GM18519 (cell line): ENCODE measurements at regions not wholly inside any gene's neighbourhood (a gene's known extent, or its start where the extent isn't known, plus 50 kb on each side); places are given as distances from the start of the nearest gene placed in this dataset.
A peak's percentile ranks its signal among the peaks of the same experiment; 100 is the strongest.

Source experiments
- ATAC-seq: cut with Tn5 transposase; IDR thresholded peaks from one replicate; pipeline ENCODE4 v1.9.1; 2021; ENCODE audit warnings: mild to moderate bottlenecking, moderate library complexity; ENCODE audit not compliant: unreplicated experiment, low FRiP score

DNA sequence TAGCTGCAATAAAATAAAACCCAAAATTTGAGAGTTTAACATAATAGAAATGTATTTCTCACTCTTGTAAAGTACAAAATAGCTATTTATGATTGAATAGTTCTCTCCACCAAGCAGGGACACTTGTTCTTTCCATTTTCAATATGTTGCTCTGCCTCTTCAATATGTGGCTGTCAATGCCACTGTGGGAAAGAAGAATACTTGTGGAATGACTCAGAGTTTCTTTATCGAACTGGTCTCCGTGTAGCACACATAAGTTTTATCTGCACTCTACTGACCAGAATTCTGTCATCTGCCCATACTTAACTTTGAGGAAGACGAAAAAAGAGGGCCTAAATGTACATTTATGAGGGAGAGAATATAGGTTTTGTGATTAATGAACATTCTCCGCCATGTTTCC is 256.9 kb downstream of the ATXN7L3B start:
- ATAC-seq: no peak

DNA sequence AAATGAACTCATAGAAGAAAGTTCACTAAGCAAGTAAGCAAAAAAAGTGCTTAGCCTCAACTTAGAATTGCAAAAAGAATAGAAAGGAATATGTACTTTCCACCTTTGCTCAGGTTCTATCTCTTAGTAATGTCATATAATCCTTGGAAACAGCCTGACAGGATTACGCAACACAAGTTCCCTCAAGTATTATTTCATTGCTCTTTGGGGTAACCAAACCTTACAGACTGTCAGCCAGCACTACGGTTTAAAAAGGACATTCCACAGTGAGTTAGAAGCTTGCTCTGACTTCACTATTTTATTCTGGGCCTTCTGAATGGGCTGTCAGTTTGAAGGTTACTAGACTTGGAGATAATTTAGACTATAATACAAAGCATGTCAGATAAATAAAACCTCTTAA is 264.0 kb downstream of the ATXN7L3B start:
- ATAC-seq: no peak

DNA sequence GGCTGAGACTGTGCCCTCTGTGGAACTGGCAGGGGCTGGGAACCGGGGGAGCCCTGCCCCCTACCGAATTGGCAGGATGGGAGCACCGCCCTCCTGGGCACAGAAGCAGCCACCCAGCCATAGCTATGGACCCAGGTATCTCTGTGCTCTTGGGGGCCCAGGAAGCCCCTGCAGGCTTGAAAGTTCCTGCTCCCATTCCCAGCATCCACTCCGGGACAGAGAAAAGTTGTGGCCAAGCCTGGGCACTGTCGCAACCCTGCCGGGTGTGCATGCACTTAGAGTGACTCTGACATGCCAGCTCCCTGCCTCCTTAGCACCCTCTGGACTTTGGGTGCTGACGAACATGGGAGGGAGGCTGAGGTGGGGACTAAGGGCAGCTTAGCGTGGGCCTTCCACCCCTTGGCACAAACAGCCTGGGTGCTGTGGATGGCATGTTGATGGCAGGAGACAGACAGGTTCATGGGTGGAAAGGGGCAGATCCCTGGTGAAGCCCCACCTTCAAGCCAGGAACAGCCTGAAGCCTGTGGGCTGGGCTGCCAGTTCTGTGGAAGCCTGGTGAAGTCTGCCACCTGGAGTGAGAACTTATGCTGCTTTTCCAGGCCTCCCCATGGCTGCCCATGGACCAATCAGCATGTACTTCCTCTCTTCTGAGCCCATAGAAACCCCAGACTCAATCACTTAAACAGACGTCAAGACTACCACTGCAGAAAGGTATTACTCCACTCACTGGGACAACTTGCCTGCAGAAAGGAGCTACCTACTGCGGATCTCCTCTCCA is 279.0 kb downstream of the ATXN7L3B start:
- ATAC-seq: no peak

DNA sequence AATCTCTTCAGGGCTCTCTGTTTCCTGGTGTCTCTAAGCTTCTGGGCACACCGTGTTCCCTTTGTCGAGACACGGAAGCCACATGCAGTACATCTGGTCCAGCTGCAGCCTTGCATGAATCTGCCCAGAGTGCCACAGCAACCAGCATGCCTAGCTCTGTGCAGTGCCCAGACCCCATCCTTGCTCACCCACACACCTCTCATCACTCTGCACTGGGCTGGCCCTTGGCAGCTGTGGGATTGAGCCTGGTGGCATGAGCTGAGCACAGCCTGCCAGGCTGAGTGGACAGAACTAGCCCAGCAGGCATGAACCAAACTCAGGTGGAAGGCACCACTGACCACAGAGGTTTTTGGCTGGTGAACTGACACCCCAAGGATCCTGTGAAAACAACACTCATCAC is 279.9 kb downstream of the ATXN7L3B start:
- no peak for ATAC-seq

DNA sequence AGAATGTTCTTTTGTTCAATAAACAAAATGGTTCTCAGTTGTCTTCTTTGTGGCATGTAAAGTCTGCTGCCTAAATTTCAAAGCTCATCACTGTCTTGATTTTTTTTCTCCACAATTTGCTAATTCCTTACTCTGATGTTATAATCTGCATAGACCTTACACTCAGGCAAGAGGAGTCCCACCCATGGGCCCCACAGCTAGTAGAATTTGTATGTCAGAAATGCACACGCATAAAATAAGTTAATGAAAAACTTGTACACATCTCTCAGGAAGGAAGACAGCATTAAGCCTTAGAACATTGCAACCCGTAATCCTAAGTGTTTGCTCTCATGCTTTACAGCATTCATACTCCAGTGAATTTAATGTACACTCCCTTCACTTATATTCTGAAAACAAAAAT is 280.8 kb downstream of the ATXN7L3B start:
- ATAC-seq: no peak

DNA sequence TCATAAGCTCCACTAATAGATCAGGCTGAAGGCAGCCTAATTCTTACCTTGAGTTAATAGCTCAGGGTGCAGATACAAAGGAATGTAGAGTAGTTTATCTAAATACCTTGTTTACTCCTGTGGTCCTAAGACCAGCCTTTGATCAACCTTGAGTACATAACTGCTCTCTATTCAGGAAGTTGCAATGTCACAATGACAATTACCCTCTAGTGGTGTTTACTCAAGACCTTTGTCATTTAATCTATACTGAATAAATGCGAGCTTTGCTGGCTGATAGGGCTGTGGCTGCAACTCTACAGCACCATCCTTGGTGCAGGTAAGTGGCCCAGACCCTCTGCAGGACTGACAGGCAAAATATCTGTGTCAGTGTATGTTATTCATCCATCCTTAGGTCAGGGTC is 282.7 kb downstream of the ATXN7L3B start:
- no peak for ATAC-seq

DNA sequence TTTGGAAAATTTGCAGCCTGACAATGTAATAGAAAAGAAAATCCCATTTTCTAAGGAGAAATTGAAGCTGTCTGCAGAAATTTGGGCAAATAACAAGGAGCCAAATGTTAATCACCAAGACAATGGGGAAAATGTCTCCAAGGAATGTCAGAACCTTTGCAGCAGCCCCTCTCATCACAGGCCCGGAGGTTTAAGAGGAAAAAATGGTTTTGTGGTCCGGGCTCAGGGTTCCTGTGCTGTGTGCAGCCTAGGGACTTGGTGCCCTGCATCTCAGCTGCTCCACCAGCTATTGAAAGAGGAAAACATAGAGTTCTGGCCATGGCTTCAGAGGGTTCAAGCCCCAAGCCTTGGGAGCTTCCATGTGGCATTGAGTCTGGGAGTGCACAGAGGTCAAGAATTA is 298.9 kb downstream of the ATXN7L3B start:
- ATAC-seq: no peak

DNA sequence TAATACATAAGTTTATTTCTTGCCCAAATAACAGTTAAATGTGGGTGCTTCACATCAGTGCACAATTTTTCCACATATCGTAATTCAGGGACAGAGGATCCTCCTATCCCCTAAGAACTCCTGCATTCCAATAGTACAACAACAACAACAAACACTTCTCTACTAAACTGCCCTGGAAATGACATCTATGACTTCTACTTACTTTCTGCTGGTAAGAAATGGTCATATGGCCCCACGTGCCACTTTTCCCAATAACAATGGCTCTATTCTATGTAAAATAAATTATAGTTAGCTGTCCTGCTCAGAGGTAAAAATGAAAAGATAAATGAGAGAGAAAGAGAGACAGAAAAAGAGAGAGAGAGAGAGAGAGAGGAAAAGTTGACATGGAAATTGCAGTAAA is 308.5 kb downstream of the ATXN7L3B start:
- no peak for ATAC-seq

DNA sequence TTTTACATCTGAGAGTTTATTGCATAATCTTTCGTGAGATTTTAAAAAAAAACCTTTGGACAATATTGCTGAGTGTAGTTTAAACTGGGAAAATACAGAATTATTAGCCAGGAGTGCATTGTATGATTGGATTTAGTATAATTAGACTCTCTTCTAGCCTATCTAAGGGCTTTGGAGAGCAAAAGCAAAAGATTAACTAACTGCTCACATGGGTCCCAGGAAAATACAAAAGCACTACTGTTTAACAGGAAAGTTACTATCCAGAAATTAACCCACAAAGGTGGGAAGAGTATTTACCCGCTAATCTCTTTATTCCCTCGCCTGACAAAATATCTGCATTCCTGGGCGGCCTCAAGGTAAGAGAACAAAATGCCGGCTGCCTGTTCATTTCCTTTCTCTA is 309.5 kb downstream of the ATXN7L3B start:
- no peak for ATAC-seq

DNA sequence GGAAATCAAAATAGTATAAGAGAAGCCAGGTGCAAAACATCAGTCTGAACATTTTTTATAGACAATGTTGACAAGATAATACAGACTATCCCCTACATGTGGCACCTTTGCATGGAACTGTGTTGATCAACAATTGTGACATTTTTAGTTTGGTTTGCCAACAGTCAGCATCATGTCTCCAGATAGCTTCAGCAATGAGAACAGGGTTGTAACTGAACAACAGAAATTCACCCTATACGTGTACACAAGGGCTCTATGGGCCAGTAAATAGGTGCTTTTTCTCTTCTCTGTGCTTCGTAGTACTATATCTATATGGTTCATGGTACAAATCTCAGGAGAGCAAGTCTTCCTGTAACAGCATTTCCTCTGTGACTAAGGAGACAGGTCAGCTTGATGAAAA is 310.4 kb downstream of the ATXN7L3B start:
- ATAC-seq: no peak

DNA sequence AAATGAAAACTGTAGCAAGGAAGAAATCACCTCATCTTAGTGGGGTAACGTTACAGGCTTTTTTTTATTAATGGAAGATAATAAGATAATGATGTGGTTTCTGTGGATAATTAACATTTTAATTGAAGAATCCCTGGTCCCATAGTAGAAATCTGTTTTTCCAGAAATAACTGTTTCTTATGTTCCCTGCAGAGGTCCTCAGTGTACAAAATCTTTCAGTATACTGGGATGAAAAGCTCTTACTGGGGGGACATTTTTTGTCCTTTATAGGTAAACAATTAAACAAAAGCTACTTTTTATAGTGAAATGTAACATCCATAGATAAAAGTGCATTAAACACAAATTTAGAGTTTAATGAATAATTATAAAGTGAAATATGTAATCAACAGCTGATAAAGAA is 312.2 kb downstream of the ATXN7L3B start:
- no peak for ATAC-seq

DNA sequence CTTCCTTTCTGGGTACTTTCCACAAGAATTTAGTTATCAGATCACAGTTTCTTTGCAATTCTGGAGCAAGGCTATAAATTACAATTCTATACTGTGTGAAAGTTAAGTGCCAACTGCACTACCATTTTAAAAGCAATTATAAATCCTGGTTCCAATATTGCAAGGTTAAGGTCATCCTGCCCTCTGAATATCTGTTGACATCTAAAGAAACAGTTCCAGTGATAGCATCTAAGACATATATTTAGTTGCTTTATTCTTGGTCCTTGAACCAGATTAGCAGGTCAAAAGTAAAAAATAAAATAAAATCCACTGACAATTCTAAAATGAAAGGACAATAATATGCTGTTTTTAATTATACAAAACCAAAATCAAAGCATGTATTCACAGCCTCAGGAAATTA is 334.2 kb downstream of the ATXN7L3B start:
- ATAC-seq: no peak

DNA sequence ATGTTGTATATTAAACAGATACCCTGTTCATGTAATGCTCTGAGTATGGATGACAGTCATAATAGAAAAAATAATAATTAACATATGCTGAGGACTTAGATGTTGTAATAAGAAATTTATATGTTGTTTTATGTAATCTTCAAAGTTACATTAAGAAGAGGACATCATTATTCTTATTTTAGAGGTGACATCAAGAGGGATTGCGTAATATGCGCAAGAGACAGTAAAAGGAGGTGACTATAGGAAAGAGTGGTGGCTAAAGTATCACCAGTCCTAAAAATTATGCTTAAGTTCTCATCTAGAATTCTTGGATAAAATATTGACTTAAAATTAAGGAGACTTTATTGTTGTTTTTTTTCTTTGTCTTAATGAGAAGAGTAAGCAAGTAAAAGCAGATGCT is 323.9 kb downstream of the KCNC2 start:
- ATAC-seq: no peak

DNA sequence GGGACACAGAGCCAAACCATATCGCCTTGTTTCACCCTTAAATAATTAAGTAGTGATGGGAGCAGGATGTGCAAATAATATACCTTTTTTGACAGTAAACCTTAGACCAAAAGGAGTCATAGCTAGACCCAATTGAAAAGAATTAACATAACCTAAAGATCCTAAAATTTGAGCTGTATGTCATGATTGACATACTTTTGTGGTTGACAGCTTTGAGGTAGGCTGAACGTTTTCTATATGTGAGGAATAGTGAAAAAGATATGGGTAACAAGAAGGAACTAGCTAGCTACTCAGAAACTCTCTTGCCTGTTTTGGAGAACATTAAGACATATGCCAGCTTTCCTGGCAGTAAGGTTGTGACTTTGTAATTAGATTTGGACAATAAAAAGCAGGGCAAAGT is 320.6 kb downstream of the KCNC2 start:
- ATAC-seq: no peak

DNA sequence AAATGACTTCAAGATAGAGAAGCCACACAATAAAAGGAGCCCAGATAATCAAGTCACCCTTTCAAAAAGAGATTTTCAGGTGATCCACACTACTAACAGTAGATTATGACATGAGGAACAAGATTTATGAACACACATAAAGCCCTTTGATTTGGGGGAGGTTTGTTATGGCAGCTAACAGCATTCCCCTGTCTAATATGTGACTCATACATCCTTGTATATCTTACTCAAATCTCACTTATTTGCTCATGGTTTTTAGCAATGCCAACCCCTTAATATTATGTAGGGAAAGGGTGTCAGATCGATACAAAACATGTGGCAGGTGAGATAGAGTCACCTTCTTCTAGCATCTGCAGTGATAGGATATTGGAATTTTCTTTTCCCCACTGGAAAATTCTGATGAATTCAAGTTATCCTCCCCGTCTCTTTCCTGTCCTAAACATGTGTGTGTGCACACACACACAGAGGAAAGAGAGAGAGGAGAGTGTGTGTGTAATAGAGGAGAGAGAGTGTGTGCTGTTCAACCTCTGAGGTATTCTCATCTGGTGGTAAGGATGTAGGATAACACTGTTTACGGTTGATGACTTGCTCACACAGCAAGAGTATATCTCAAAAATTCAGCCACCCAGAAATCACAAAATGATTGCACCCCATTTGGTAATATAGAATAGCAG is 319.9 kb downstream of the KCNC2 start:
- ATAC-seq: peak; percentile 50

DNA sequence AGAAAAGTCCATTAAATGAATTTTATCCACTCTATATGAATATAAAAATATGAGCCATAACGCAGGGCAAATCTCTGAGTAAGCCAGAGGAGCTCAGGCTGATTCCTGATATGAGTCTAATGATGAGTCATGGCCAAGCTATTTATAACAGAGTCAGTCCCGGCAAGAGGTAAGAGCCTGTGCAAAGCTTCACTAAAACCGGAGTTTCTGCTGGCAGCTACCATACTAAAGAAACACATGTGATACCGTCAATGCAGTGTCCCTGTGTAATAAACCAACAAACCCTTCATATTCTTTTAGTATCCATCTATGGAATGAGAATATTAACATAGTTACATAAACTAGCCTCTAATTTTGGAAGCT is 319.4 kb downstream of the KCNC2 start:
- peak; percentile 97 for ATAC-seq

DNA sequence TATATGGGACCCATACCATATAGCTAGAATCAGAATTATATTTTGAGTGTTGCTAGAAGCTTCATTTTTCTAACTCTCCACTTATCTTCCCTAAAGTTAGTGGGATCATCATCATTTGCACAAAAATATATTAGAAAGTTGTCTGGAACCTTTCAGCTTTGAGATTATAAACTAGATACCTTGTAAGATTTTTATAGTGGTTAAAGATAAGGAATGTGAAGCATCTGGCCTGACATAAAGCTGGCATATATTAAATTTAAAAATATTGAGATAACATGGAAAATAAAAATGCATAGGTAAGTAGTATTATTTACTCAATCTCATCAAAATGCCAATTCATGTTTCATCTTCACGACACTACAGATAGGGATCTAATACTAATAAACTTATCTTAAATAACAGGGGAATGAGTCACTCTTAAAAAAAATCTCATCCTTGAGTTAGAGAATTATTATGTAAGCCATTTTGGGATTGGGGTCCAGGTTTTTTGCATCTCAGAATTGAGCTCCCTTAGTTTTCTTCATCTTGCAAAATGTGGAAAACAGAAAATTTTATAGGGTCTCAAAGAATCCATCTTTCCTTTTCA is 318.5 kb downstream of the KCNC2 start:
- no peak for ATAC-seq

DNA sequence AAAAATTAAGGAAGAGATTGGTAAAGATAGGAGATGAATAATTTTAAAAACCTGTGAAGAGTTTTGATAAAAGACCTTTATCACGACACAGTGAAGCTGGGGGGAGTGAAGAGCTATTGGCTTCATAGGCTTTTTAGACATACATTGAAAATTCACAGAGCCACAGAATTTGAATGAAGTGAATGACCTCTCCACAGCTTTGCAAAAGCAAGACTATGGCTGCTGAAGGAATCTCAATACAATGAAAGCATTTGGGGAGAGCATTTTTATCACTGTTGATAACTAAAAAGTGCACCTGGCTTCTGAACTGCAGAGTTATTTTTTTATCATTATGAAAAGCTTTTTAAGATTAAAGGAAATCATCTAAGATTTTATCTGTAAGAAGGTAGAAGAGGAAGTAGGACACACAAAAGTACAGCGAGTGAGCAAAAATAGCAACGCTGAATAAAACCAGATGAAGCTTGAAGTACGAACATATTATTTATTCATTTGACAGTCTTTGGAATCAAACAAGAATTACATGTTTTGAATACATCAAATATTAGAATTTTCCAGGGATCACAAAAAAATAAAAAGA is 317.5 kb downstream of the KCNC2 start:
- no peak for ATAC-seq

DNA sequence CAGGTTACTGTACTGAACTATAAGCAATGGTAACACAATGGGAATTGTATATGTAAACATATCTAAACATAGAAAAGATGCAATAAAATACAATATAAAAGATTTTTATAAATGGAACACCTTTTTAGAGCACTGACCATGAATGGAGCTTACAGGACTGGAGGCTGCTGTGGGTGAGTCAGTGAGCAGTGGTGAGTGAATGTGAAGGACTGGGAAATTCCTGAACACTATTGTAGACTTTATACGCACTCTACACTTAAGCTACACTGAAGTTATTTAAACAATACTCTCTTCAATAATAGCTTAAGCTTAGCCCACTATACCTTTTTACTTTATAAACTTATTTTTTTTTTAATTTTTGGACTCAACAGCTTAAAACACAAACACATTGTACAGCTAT is 313.5 kb downstream of the KCNC2 start:
- no peak for ATAC-seq

DNA sequence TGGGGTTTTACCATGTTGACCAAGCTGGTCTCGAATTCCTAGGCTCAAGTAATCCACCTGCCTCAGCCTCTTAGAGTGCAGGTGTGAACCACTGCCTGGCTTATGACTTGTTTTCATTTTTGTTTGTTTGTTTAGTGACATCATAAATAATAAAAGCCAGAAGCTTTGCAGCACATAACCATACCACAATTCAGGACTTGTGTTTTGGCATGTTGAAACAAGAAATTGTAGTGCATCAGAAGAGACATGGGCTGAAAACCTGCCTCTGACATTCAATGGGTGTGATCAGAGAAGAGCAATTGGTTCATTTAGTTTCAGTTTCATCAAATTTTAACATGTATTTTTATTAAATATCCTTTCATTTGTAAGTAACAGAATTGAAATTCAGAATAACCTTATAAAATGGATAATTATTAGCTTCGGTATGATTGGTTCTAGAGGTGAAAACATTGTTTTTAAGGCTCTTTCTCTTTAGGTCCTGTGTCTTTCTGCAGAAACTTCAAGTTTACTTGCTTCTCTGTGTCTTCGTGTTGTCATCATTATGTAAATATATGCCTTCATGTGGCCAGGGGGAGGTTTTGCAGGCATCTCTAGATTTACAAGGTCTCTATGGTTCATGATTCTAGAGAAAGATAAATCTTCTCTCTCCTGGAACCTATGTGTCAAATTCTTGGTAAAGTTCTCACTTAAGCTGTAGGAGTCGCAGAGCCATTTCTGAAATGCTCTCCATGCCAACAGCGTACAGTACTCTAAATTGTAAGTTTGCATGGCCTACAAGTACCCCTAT is 312.0 kb downstream of the KCNC2 start:
- ATAC-seq: no peak
